ENCODE measurements at regions not wholly inside any gene's neighbourhood (a gene's known extent, or its start where the extent isn't known, plus 50 kb on each side); places are given as distances from the start of the nearest gene placed in this dataset.

DNA sequence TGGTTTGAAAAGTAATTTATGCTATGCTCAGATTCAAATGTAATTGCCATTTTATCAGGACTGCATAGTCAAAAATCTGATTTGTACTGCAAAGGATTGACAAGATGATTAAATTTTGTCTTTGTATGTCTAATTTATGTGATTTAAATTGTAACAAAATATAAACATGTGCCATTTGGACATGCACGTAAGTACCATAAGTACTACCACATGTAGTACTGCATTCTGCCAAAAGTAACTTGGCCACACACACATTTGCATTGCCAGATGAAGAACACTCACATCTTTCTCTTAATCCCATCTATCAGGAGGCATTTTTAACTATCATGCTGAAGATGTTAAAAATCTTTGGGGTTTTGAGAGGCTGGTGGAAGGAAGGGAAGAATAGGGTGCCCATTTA lies 133.3 kb downstream of the KLF12 start:
- DNase-seq (ENCODE audit: low spot score) = no peak

DNA sequence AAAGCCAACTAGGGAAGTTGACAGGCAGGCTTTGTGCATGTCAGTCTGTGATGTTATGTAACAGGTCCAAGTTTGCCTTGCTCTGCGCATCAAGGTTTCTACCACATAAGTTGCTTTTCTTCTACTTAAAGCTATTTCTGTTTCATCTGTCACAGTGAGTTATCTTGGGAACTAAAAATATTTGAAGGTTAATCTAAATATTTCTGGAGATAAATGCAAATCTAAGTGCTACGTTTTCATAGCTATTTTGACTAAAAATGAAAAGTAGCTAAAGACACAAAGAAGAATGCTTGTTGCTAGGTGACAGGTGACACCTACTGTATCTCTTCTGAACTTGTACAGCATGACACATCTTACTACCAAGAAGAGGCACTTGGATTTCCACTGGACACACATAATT lies 135.6 kb downstream of the KLF12 start:
- no peak for DNase-seq (ENCODE audit: low spot score)

- no peak for DNase-seq (ENCODE audit: low spot score)
These were observed 136.2 kb downstream of the KLF12 start for GRCh38 chr13:73997964-73998363.

DNA sequence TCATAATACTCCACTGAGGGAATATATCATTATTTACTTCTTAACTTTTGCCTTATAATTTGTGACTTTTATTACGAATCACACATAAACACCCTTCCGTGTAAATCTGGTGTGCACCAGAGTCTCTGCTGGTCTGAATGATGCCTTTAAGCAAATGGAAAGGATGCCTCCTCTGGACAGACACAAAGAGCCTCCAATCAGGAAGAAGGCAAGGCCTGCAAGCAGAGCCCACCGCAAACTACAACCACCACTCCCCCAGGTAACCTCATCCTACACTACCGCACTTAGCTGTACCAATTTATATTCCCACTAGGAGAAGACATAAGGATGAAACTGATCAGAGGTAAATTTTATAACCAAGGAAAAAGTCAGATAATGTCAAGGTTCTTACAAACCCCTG lies 137.6 kb downstream of the KLF12 start:
- DNase-seq (ENCODE audit: low spot score) = no peak

DNA sequence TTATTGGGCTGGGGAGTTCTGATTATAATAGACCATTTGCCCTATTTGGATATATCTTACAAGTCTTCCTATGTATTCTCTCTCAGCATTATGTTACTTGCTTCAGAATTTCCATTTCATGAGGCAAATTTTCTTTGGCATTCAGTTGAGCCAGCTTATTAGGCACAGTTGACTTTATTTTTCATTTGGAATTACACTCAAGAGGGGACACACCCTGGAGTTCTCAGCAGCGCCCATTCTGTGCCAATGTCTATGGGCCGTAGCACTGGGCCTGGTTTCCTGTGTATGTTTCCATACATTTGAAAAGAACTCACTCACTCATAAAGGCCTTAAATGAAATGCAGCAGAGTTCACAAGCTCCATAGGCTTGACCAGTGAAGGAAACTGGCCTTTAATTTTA lies 138.5 kb downstream of the KLF12 start:
- DNase-seq (ENCODE audit: low spot score) = no peak

- no peak for DNase-seq (ENCODE audit: low spot score)
These were observed 140.5 kb downstream of the KLF12 start for GRCh38 chr13:73993661-73994060.

- no peak for DNase-seq (ENCODE audit: low spot score)
These were observed 142.3 kb downstream of the KLF12 start for GRCh38 chr13:73991884-73992283.

- DNase-seq (ENCODE audit: low spot score) = no peak
These were observed 142.8 kb downstream of the KLF12 start for GRCh38 chr13:73991384-73991783.

GRCh38 chr13:73989244-73989843 lies 144.9 kb downstream of the KLF12 start:
- no peak for DNase-seq (ENCODE audit: low spot score)

DNA sequence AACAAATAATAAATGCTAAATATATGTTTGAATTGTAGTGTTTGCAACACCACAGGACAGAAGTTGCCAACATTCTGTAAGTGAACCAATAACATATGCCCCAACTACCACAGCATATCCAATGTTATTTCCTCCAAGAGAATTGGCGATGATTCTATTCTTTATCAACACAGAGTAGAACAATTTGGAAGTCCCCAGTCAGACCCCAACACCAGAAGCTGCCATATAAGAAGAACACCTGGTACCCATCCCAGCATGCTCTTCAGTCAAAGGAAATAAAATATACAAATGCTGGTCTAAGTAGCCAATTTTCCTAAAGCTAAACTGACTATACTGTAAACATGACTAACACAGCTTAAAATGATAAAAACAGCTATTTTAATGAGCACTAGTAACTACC lies 145.7 kb downstream of the KLF12 start:
- no peak for DNase-seq (ENCODE audit: low spot score)

- DNase-seq (ENCODE audit: low spot score) = no peak
These were observed 146.6 kb downstream of the KLF12 start for GRCh38 chr13:73987618-73988017.

GRCh38 chr13:73985783-73986182 lies 148.4 kb downstream of the KLF12 start:
- DNase-seq (ENCODE audit: low spot score) = no peak

DNA sequence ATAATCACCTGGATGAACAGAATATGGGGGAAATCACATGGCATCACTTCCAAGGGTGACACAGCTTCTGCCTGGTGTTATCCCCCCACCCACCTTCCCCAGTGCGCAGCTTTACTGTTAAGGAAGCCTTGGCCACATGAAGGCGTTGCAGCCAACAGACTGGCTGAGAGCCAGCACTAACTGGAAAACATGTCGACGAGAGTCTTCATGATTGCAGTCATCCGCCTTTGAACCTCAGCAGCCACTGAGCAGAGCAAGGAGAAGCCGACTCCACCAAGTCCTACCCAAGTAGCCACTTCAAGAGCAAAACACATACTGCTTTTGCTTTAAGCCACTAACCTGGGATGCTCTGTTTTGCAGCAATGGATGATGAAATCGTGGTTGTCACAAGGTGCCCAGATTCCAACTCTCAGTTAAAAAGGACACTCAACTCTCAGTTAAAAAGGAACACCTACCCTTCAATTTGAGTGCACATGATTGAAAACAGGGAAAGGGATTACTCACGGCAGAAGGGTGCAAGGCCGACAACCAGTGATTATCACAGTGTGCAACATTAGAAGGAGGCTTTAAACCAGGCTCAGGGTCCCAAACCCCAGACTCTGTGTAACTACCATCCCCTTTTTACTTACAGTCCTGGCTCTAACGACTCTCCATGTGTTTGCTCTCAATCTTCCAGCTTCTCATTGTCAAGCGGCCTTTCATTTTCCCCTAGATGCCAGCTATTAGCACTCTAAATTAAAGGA lies 149.1 kb downstream of the KLF12 start:
- no peak for DNase-seq (ENCODE audit: low spot score)

DNA sequence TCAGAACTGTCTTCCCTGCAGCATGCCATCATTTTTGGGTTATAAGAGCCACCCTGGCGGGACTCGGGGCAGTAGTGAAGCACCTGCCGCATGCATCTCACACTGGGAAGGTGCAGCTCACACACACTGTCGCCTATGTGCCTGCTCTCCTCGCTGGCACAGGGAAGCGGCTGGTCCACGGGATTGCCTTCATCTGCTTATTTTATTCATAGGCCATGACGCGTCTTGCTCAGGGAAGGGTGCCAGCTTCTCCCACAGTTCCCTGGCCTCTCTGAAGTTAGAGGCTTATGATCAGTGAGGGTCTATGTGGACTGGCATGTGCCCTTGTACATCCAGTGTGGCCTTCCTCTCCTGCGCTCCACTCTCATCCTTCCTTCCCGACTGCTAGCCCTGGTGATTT lies 150.0 kb downstream of the KLF12 start:
- DNase-seq (ENCODE audit: low spot score) = no peak

- no peak for DNase-seq (ENCODE audit: low spot score)
These were observed 151.1 kb downstream of the KLF12 start for GRCh38 chr13:73983109-73983508.

- no peak for DNase-seq (ENCODE audit: low spot score)
These were observed 152.6 kb downstream of the KLF12 start for GRCh38 chr13:73981595-73981994.

DNA sequence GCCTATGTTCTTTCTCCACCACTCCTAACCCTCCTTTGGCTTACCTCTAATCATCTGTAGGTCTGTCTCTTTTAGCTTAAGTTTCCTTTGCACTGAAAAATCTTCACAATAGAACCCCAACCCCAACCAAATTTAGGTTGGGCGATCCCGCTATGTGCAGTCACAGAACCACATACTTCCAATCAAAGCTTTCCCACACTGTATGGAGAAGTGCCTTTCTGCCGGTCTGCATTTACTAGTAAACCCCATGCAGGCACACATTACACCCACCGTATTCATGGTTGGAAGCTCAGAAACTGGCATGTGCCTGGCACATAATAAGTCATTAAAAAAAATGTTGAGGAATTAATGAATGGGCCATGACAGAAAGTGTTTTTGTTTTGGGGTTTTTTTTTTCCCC lies 158.4 kb downstream of the KLF12 start:
- no peak for DNase-seq (ENCODE audit: low spot score)

- no peak for DNase-seq (ENCODE audit: low spot score)
These were observed 160.2 kb downstream of the KLF12 start for GRCh38 chr13:73974051-73974450.

GRCh38 chr13:73973156-73973555 lies 161.0 kb downstream of the KLF12 start:
- DNase-seq (ENCODE audit: low spot score) = no peak

DNA sequence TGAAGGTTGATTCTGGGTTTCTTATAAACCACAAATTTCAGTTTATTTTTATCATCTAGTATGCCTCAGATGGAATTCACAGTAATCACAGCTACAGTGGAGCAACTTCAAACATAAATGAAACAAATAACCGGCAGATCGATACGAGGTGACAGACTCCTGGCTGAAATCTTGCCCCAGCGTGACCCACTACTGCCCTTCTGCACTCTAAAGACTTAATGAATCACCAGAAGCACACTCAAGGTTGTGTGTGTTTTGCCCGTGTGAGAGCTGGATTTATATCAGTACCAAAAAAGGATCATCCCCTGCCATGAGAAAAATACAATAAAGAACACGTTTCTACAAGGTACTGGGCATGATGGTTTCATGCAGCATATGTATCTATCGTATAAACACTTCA lies 161.7 kb downstream of the KLF12 start:
- no peak for DNase-seq (ENCODE audit: low spot score)

- no peak for DNase-seq (ENCODE audit: low spot score)
These were observed 162.7 kb downstream of the KLF12 start for GRCh38 chr13:73971481-73971880.

- no peak for DNase-seq (ENCODE audit: low spot score)
These were observed 163.7 kb downstream of the KLF12 start for GRCh38 chr13:73970421-73971055.

GRCh38 chr13:73967397-73968165 lies 166.6 kb downstream of the KLF12 start:
- no peak for DNase-seq (ENCODE audit: low spot score)
